PFSK-1 (cell line): ENCODE measurements at regions not wholly inside any gene's neighbourhood (a gene's known extent, or its start where the extent isn't known, plus 50 kb on each side); places are given as distances from the start of the nearest gene placed in this dataset.

Source experiments
- FOXP2 ChIP-seq: optimal IDR thresholded peaks from 2 replicates; pipeline ENCODE3; 2011; ENCODE audit warnings: borderline replicate concordance, control low read depth, inconsistent platforms; ENCODE audit not compliant: insufficient read depth; ENCODE audit errors: extremely low read length, extremely low read depth
- POLR2AphosphoS5 ChIP-seq: IDR thresholded peaks from 2 replicates; pipeline ENCODE4 v1.6.1; 2012; ENCODE audit warnings: low read depth, mild to moderate bottlenecking, control low read depth, low read length, moderate library complexity
- REST ChIP-seq, 2 experiments: IDR thresholded peaks; 2 replicates each; pipeline versions ENCODE4 v1.6.1 to v1.8.0; 2011 to 2012; ENCODE audit warnings: low read depth in 2 of 2, low read length in 2 of 2, control low read depth in 1 of 2, inconsistent platforms in 1 of 2, mild to moderate bottlenecking in 1 of 2, moderate library complexity in 1 of 2; ENCODE audit not compliant: insufficient read depth in 1 of 2
- SIN3A ChIP-seq: IDR thresholded peaks from 2 replicates; pipeline ENCODE4 v1.6.1; 2012; ENCODE audit warnings: mild to moderate bottlenecking, low read length, moderate library complexity, borderline replicate concordance; ENCODE audit not compliant: insufficient read depth
- TAF1 ChIP-seq: IDR thresholded peaks from 2 replicates; pipeline ENCODE4 v1.6.1; 2012; ENCODE audit warnings: low read length, control low read depth, borderline replicate concordance; ENCODE audit not compliant: insufficient read depth

- TF ChIP-seq REST (IDR thresholded peaks at IDR 0.05; ENCODE audit: insufficient read depth in 1 of 2, low read depth in 2 of 2, low read length in 2 of 2) = no peak
- no peak for TF ChIP-seq FOXP2
- no peak for TF ChIP-seq TAF1
- TF ChIP-seq POLR2AphosphoS5 = no peak
- TF ChIP-seq SIN3A = no peak
Observed at GRCh38 chr1:187570166-187570565, 741.4 kb downstream of the PLA2G4A start.

DNA sequence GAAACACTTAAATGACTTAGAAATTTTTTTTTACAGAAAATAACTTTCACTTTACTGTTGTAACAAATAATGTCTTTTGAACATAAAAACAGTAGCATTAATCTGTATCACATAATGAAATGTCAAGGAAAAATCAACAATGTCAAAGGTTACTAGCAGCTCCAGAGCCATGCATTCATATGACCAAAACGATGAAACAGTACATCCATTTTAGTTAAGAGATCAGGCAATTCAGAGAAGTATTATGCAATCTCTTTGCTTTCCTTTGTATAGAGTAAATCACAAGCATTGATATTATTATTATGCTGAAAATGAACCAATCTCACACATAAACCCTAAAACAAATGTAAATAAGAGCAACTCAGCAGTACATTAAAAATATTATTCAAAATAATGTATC lies 748.9 kb downstream of the PLA2G4A start:
- TF ChIP-seq POLR2AphosphoS5 = no peak
- no peak for TF ChIP-seq SIN3A

DNA sequence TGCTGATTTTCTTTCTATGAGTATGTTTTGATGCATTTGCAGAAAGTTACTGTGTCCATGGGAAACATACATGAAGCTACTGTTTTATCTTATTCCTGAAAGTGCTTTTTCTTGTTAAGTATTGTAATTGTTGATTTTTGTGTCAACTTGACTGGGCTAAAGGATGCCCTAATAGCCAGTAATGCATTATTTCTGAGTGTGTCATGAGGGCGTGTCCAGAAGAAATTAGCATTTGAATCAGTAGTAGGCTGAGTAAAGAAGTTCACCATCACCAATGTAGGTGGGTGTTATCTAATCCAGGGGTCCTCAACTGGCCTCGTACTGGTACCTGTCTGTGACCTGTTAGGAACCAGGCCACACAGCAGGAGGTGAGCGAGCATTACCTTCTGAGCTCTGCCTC lies 760.2 kb downstream of the PLA2G4A start:
- no peak for TF ChIP-seq FOXP2
- no peak for TF ChIP-seq TAF1
- no peak for TF ChIP-seq SIN3A

DNA sequence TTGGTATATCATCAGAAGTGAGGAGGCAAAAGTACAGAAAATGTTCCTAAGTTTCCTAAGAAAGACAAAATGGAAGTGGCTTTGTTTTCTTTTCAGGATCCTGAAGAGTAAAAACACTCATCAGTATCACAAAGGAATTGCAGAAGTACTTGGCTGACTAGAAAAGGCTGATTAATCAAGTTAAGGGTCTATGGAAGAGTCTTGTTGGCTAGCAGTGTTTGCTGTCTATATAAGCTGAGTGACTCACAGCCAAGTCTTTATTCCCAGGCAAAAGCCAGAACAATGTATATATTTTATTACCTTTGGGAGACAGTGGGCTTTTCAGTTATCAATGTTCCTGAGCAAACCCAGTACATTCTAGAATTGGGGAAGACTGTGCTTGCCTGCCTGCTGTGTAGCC lies 777.0 kb downstream of the PLA2G4A start:
- TF ChIP-seq POLR2AphosphoS5 = no peak
- TF ChIP-seq SIN3A = no peak
- TF ChIP-seq REST (IDR thresholded peaks at IDR 0.05; ENCODE audit: insufficient read depth in 1 of 2, low read depth in 2 of 2, low read length in 2 of 2) = no peak
- TF ChIP-seq TAF1 = no peak
- no peak for TF ChIP-seq FOXP2

- TF ChIP-seq SIN3A = no peak
- TF ChIP-seq POLR2AphosphoS5 = no peak
- TF ChIP-seq TAF1 = no peak
- no peak for TF ChIP-seq REST (IDR thresholded peaks at IDR 0.05; ENCODE audit: insufficient read depth in 1 of 2, low read depth in 2 of 2, low read length in 2 of 2)
- TF ChIP-seq FOXP2 = no peak
Observed at GRCh38 chr1:187617776-187618175, 789.0 kb downstream of the PLA2G4A start.

GRCh38 chr1:187619175-187619574 lies 790.4 kb downstream of the PLA2G4A start:
- TF ChIP-seq POLR2AphosphoS5 (no peak), SIN3A (no peak), REST (IDR thresholded peaks at IDR 0.05; ENCODE audit: insufficient read depth in 1 of 2, low read depth in 2 of 2, low read length in 2 of 2) (no peak), FOXP2 (no peak), TAF1 (no peak)
